HG02798 (cell line): ENCODE measurements at regions not wholly inside any gene's neighbourhood (a gene's known extent, or its start where the extent isn't known, plus 50 kb on each side); places are given as distances from the start of the nearest gene placed in this dataset.

Source experiments
- ATAC-seq: cut with Tn5 transposase; IDR thresholded peaks from one replicate; pipeline ENCODE4 v1.9.1; 2021; ENCODE audit warnings: mild to moderate bottlenecking; ENCODE audit not compliant: unreplicated experiment, poor library complexity

GRCh38 chr12:38544330-38545066 is 227.9 kb downstream of the ALG10B start:
- no peak for ATAC-seq

- no peak for ATAC-seq
Observed at GRCh38 chr12:38547586-38547985, 231.0 kb downstream of the ALG10B start.

- ATAC-seq = no peak
Observed at GRCh38 chr12:38555620-38556591, 239.3 kb downstream of the ALG10B start.

GRCh38 chr12:38556647-38557046 is 240.1 kb downstream of the ALG10B start:
- no peak for ATAC-seq

GRCh38 chr12:38585086-38585485 is 268.5 kb downstream of the ALG10B start:
- no peak for ATAC-seq

GRCh38 chr12:38586789-38587188 is 270.2 kb downstream of the ALG10B start:
- ATAC-seq = no peak

GRCh38 chr12:38587594-38587993 is 271.0 kb downstream of the ALG10B start:
- no peak for ATAC-seq

- ATAC-seq = no peak
Observed at GRCh38 chr12:38588624-38589305, 272.2 kb downstream of the ALG10B start.

GRCh38 chr12:38589306-38589632 is 272.7 kb downstream of the ALG10B start:
- no peak for ATAC-seq

- ATAC-seq = no peak
Observed at GRCh38 chr12:38601949-38602348, 285.4 kb downstream of the ALG10B start.
